GM19035 (cell line): ENCODE measurements at regions not wholly inside any gene's neighbourhood (a gene's known extent, or its start where the extent isn't known, plus 50 kb on each side); places are given as distances from the start of the nearest gene placed in this dataset.
"Not testable (repeated sequence)": the region's sequence is repeated elsewhere in the genome, so short reads cannot be mapped to it uniquely, and the experiment has no call there.

Experiments
- ATAC-seq: cut with Tn5 transposase; IDR thresholded peaks from one replicate; pipeline ENCODE4 v1.9.1; 2021; ENCODE audit not compliant: unreplicated experiment

DNA sequence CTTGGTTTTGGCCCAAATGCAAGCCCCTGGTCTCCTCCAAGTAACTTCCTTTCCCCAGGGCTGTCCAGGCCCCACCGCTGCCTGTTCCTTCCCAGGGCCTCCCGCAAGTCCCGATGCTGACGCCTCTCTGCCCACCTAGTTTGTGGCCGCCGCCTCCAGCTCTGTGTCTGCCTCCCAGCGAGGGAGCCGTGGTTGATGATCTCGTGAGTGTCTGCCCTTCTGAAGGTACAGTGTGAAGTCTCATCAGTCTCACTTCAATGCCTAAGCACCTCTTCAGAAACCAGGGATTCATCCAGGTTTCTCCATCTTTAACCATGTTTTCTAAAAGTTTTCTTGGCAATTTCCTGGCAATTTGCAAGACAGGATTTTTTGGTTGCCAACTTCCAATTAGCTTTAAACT is 127.5 kb downstream of the TMEM121 start:
- not testable (repeated sequence) for ATAC-seq

DNA sequence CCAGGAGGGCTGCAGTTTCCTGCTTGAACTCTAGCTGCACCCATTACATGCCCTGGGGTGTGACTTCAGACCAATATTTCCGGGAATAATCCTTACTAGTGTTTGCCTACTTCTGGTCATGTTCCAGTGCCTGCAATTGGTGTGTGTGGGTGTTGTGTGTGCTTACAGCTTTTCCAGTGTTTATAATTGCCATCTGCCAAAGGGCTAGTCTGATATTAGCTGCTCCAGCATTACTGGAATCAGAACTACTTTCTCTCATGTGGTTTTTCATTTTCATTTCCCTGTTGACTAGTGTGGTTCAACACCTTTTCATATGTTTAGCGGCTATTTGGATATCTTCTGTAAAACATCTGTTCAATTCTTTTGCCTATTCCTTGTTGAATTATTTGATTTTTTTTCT is 132.9 kb downstream of the TMEM121 start:
- not testable (repeated sequence) for ATAC-seq

DNA sequence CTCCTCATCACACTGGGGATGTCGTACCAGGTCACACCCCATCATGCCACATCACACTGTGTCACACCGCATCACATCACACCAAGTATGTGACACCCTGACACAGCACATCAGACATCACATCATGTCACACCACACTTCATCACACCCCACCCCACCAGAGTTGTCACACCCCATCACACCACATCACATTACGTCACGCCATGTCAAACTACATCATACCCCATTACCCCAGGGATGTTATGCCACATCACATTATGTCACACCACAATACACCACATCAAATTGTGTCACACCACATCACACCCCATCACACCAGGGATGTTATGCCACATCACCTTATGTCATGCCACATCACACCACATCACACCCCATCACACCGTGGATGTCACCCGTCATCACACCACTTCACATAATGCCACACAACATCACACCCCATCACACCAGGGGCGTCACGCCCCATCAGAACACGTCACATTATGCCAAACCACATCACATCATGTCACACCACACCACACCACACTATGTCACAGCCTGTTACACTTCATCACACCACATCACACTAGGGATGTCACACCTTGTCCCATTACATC is 133.6 kb downstream of the TMEM121 start:
- ATAC-seq: no peak

DNA sequence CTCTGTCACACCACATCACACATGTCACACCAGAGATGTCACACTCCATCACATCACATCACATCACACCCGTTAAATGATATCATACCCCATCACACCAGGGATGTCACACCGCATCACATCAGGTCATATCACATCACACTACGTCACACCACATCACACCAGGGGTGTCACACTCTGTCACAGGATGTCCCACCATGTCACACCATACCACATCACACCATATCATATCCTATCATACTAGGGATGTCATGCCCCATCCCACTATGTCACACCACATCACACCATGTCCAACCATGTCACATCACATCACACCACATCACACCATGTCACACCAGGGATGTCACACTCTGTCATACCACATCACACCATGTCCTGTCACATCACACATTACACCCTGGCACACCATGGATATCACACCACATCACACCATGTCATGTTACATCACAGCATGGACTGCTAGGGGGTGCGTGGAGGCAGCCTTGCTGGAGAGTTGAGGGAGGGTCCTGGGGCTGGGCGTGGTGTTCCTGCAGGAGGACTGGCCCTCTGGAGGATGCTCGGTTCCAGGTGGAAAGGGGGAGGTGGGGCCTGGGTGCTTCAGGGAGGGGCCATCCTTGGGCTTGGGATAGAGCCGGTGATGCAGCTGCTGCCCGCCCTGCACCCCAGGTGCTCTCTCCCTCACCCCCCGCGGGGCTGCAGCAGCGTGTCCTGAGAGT is 134.6 kb downstream of the TMEM121 start:
- no peak for ATAC-seq

DNA sequence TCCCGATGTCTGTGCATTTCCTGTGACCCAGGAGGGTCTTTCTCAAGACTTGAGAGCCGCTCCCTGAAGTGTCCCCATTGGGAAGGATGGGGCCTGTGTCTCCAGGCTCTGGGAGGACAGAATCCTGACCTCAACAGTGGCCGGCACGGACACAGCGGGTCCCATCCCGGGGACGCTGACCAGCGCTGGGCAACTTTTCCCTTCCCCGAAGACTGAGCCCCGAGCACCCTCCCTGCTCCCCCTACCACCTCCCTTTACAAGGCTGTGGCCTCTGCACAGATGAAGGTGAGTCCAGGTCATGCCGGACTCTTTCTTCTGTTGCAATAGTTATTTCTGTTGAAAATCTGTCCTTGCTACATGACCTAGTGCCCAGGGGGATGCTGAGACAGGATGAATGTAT is 135.7 kb downstream of the TMEM121 start:
- not testable (repeated sequence) for ATAC-seq

DNA sequence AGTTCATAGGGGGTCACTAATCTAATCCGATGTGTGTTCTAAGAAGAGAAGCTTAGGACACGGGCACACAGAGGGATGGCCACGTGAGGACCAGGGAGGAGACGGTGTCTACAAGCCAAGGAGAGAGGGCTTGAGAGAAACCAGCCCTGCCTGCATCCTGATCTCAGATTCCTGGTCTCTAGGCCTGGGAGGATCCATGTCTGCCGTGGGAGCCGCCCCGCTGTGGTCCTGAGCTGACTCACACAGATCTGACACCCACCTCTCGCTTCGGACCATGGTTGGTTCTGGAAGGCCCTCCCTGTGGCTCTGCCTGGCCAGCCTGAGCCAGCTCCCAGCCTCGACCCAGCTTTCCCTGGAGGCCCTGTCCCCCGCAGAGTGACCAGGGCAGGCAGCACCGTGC is 136.2 kb downstream of the TMEM121 start:
- ATAC-seq: not testable (repeated sequence)

DNA sequence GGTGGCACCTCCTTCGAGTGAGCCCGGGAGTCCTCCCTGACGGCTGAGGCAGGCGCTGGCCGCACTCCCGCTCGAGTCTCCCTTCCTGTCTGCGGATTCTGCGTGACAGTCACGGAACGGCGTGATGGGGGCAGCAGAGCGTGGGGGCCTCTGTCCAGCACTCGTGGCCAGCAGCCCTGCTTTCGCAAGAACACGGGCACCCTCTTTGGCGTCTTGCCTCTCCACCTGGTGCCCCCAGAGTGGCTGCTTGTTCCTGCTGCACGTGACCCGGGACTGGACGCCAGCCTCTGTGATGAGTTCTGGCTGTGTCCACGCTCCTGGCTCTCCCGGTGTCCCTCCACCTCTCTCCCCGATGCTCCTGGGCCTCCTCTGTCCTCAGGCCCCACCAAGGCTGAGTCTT is 136.9 kb downstream of the TMEM121 start:
- not testable (repeated sequence) for ATAC-seq

DNA sequence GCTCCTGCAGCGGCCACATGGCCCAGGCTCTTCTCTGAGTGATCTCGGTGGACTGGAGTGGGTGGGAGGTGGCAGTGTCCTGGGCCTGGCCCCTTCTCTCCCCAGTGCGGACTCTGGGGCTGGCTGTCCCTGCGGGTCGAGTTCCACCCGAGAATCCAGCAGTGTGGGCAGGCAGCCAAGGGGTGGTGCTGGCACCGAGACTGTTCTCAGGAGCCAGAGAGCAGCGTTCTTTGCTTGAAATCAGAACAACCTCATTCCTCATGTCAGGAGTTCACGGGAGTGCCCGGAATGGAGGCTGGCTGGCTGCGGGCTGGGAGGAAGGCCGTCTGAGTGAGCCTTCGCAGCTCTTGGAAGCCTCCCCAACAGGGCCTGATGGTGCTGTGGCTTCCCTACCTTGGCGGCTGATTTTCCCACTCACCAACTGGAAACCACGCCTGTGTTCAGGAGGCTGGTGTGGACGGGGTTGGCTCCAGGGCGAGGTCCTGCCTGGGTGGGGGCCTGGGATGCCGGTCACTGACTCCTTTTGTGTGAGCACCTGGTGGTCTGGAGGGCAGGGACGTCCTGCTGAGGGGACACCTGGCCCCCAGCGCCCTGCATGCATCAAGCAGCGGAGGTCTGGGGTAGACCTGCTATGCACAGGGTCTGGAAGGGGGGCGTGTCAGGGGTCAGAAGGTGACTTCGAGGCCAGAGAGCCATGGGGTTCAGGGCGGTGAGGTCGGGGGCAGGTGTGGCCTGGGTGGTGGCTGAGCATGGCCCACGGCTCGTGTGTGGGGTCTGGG is 137.6 kb downstream of the TMEM121 start:
- ATAC-seq: not testable (repeated sequence)

DNA sequence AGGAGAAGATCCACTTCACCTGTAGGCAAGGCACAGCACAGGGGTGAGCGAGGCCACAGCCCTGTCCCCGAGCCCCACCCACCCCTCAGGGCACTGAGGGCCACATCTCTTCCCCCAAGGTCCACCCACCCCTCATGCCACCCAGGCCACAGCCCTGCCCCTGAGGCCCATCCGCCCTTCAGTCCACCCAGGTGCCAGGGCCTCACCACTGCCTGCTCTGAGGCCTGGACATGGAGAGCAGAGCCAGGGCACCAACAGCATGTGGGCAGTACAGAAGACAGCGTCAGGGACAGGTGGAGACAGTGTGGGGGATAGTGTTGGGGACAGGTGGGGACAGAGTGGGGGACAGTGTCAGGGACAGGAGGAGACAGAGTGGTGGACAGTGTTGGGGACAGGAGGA is 138.3 kb downstream of the TMEM121 start:
- no peak for ATAC-seq

DNA sequence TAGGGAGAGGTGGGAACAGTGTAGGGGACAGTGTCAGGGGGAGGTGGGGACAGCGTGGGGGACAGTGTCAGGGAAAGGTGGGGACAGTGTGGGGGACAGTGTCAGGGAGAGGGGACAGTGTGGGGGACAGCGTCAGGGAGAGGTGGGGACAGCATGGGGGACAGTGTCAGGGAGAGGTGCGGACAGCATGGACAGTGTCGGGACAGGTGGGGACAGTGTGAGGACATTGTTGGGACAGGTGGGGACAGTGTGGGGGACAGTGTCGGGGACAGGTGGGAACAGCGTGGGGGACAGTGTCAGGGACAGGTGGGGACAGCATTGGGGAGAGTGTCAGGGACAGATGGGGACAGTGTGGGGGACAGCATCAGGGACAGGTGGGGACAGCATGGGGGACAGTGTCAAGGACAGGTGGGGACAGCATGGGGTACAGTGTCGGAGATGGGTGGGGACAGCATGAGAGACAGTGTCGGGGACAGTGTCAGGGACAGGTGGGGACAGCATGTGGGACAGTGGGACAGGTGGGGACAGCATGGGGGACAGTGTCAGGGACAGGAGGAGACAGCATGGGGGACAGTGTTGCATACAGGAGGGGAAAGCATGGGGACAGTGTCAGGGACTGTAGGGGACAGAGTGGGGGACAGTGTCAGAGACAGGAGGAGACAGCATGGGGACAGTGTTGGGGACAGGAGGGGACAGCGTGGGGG is 139.0 kb downstream of the TMEM121 start:
- no peak for ATAC-seq

DNA sequence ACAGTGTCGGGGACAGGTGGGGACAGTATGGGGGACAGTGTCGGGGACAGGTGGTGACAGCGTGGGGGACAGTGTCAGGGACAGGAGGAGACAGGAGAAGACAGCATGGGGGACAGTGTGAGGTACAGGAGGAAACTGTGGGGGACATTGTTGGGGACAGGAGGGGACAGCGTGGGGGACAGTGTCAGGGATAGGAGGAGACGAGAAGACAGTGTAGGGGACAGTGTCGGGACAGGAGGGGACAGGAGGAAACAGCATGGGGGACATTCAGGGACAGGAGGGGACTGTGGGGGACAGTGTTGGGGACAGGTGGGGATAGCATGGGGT is 139.5 kb downstream of the TMEM121 start:
- no peak for ATAC-seq

DNA sequence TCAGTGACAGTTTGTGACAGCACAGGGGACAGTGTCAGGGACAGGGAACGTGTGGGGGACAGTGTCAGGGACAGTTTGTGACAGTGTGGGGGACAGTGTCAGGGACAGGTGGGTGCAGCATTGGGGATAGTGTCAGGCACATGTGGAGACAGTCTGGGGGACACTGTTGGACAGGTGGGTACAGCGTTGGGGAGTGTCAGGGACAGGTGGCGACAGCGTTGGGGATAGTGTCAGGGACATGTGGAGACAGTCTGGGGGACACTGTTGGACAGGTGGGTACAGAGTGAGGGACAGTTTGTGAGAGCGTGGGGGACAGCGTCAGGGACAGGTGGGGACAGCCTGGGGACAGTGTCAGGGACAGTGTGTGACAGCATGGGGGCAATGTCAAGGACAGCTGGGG is 140.0 kb downstream of the TMEM121 start:
- ATAC-seq: no peak

DNA sequence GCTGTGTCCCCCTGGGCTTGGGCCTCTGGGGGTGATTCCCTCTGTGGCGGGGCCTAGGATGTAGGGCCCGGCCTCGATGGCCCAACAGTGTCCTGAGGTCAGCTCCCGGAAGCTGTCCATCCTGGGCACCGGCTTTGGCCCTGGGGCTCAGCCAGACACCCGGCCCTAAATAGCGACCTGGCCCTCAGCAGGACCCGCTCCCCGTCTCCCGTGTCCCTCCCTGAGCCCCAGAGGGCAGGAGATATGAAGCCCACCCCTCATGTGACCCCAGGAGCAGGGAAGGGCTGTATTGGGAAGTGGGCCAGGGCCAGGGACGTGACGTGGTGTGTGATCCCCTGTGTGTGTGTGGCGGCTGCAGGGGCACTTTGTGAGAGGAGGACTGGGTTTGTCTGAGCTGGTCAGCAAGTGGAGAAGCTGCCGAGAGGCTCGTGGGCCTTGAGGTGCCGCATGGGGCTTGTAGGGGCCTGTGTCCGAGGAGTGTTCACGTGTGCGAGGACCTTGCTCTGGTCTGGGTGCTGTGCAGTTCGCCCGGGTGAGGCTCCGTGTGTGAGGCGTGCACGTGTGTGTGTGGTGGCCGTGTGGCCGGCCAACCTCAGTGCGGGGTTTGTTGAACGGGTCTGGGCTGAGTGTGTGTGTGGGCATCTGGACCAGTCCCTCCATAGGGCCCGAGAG is 140.7 kb downstream of the TMEM121 start:
- not testable (repeated sequence) for ATAC-seq

DNA sequence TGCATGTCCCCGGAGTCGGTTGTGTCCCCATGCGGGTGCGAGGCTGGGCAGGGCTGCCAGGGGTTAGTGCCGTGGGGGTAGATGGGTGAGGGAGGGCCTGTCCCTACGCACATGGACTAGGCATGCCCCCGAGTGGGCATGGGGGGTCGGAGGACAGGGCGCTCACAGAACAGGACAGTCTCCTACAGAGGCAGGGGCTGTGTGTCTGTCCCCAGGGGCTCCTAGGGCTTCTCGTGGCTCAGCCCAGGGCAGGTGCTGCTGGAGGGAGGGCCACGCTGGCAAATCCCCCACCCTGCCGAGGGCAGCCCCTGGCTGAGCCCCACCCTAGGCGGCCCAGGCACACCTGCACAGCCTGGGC is 141.3 kb downstream of the TMEM121 start:
- not testable (repeated sequence) for ATAC-seq

DNA sequence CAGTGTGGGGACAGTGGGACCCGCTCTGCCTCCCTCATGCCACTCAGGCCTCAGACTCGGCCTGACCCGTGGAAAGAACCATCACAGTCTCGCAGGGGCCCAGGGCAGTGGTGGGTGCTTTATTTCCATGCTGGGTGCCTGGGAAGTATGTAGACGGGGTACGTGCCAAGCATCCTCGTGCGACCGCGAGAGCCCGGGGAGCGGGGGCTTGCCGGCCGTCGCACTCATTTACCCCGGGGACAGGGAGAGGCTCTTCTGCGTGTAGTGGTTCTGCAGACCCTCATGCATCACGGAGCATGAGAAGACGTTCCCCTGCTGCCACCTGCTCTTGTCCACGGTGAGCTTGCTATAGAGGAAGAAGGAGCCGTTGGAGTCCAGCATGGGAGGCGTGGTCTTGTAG is 141.6 kb downstream of the TMEM121 start:
- not testable (repeated sequence) for ATAC-seq

DNA sequence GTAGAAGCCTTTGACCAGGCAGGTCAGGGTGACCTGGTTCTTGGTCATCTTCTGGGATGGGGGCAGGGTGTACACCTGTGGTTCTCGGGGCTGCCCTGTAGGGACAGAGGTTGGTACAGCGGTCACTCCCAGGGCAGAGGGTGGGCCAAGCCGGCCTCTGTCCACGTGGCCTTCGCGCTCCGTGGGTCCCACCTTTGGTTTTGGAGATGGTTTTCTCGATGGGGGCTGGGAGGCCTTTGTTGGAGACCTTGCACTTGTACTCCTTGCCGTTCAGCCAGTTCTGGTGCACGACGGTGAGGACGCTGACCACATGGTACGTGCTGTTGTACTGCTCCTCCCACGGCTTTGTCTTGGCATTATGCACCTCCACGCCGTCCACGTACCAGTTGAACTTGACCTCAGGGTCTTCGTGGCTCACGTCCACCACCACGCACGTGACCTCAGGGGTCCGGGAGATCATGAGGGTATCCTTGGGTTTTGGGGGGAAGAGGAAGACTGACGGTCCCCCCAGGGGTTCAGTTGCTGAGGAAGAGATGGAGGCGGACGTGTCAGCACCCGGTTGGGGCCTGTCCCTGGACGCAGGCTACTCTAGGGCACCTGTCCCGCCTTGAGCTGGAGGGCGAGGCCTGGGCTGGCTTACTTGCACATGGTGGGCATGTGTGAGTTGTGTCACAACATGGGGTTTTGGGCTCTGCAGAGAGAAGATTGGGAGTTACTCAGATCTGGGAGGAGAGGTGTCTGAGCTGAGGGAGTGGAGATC is 142.3 kb downstream of the TMEM121 start:
- not testable (repeated sequence) for ATAC-seq

DNA sequence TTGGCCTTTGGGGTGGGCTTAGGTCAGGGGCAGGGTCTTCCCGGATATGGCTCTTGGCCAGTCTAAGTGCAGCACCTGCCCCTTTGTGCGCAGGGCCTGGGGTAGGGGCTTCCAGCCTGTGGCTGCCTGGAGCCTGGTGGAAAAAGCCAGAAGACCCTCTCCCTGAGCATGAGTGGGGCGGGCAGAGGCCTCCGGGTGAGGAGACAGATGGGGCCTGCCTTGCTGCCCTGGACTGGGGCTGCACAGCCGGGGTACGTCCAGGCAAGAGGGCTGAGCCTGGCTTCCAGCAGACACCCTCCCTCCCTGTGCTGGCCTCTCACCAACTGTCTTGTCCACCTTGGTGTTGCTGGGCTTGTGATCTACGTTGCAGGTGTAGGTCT is 142.8 kb downstream of the TMEM121 start:
- not testable (repeated sequence) for ATAC-seq

DNA sequence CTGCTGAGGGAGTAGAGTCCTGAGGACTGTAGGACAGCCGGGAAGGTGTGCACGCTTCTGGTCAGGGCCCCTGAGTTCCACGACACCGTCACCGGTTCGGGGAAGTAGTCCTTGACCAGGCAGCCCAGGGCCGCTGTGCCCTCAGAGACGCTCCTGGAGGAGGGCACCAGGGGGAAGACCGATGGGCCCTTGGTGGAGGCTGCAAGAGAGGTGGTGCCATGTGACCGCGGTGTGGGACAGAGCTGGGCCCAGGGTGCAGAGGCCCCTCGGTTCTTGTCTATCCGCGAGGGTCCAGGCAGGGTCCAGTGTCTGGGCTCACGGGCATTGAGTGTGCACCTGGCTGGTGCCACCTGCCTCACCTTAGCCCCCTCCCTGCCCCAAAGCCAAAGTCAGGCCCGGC is 143.3 kb downstream of the TMEM121 start:
- ATAC-seq: not testable (repeated sequence)

DNA sequence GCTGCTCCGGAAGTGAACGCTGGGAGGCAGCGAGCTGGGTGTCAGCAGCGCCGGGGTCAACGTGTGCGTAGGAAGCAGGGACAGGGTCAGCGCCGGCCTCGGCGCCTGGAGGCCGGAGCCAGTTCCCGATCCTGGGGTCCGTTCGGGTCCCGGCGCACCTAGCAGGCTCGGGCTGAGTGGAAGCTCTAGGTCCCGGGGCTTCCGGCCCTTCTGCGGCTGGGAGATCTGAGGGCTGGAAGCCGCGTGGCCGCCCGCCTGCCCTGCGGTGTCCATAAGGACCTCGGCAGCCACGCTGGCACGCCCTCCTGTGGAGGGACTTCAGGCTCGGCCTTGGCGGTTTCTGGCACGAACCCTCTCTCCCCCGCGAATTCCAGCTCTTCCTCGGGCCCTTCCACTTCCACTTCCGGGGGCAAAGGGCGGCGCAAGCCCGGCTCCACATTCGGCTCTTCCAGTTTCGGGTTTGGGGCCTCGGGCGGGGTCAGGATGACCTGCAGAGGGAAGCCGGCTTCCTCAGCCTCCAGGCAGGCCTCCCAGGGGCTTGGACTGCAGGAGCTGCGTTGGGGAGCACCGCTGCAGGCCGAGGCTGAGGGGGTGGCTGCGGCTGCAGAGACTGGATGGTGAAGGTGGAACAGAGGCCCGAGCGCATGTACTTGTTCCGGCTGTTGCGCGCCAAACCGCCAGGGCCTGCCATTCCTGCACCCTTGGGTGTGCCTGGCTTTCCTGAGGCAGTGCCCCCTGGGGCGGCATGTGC is 146.2 kb downstream of the TMEM121 start:
- ATAC-seq: not testable (repeated sequence)

DNA sequence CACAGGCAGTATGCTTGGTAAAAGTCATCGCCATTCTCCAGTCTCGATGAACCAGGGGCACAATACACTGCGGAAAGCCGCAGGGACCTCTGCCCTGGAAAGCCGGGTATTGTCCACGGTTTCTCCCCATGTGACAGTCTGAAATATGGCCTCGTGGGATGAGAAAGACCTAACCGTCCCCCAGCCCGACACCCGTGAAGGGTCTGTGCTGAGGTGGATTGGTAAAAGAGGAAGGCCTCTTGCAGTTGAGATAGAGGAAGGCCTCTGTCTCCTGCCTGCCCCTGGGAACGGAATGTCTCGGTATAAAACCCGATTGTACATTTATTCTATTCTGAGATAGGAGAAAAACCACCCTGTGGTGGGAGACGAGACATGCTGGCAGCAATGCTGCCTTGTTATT is 149.1 kb downstream of the TMEM121 start:
- not testable (repeated sequence) for ATAC-seq
